RPMI8226 (cell line): ENCODE measurements at regions not wholly inside any gene's neighbourhood (a gene's known extent, or its start where the extent isn't known, plus 50 kb on each side); places are given as distances from the start of the nearest gene placed in this dataset.
A peak's percentile ranks its signal among the peaks of the same experiment; 100 is the strongest.
"Not testable (repeated sequence)": the region's sequence is repeated elsewhere in the genome, so short reads cannot be mapped to it uniquely, and the experiment has no call there.

ENCODE experiments used
- DNase-seq: peaks from one replicate; pipeline ENCODE4 v3.0.0-alpha.2; 2015

DNA sequence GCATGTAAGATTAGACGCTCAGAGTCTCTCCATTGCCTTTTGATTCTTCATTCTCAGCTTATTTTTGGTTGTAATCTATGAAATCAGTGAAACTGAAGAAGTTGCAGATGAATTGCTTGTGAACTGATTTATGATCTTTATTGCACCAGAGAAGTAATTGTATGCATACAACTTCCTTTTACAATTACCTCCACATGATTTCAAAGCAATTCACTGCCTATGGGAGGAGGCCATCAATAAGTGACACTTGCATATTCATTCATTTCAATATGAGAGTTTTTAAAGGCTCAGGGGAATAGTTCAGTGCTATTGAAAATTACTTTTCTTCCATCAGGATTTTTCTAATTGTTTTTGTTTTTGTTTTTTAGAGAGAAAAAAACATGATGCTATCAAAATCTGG is 222.3 kb downstream of the NKX6-1 start:
- no peak for DNase-seq

- DNase-seq, result no peak
Measured at GRCh38 chr4:84269536-84270044, 229.5 kb downstream of the NKX6-1 start.

- no peak for DNase-seq
Measured at GRCh38 chr4:84264652-84265051, 234.4 kb downstream of the NKX6-1 start.

- DNase-seq, result no peak
Measured at GRCh38 chr4:84263415-84263814, 235.7 kb downstream of the NKX6-1 start.

- no peak for DNase-seq
Measured at GRCh38 chr4:84260495-84260894, 238.6 kb downstream of the NKX6-1 start.

DNA sequence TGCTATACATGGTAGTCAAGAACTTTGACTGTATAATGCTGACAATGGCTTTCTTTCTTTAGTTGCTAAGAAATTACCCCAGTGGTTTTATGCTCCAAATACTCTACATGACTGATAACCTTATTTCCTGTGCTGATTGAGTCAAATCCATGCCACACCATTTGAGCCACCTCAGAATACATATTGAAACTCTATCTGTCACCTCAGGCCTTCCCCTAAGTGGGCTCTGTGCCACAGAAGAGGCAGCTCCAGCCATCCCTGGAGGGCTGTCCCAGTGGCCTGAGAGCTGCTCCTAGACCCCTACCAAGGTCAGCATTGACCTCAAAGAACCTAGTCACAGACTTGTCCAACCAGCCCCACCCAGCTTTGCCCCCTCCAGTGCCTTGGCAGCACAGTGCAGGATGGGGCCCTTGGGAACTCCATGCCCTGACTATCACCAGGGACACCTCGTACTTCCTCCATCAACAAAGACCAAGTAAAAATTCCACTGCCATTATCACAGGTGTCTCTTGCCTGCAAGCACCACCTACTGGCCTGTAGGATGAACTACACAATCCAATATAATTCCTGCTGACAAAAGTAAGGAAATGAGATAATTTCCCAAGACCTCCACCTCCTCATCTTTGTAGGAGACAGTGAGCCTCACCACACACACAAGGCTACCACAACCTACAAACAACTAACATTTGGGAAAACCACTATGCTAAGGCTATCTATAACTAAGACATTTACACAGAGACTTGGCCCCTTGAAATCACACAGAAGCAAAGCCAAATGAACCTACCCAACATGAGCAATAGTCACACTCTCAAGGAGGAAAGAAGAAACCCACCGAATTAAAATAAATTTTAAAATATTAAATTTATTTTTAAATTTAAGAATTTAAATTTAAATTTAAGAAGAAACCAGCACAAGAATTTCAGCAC is 239.9 kb downstream of the NKX6-1 start:
- DNase-seq, result peak; percentile 18

DNA sequence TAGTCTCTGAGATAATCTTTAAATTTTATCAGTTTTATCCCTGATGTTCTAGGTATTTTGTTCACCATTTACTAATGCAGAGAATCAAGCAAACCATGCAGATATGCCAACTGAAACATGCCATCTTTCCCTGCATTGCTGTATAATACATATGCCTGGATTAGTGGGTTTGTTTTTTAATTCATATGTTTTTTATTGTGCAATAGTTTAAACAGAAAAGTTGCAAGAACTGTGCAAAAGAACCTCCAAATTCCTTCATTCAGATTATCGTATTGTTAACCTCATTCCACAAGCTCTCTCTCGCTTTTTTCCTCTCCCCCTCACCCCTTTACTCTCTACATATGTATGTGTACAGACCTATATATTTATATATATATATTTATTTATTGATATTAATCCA is 244.6 kb downstream of the NKX6-1 start:
- no peak for DNase-seq

DNA sequence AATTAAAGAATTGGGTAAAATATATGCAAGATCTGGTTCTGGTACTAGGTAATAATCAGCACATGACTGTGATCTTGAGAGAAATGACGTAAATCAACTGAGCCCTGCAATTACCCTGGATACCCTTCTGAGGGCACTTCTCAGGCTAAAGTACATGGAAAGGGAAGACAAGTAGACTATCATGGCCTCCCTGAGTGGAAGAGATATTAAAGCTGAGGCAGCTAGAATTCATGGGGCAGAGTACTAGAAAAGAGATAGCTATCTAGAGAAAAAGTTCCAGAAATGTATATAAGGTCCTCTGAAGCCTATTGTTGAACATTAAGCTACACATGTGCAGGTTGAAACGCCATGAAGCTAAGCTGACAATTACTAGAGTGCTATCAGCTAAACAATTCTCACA is 249.6 kb downstream of the NKX6-1 start:
- DNase-seq, result no peak

DNA sequence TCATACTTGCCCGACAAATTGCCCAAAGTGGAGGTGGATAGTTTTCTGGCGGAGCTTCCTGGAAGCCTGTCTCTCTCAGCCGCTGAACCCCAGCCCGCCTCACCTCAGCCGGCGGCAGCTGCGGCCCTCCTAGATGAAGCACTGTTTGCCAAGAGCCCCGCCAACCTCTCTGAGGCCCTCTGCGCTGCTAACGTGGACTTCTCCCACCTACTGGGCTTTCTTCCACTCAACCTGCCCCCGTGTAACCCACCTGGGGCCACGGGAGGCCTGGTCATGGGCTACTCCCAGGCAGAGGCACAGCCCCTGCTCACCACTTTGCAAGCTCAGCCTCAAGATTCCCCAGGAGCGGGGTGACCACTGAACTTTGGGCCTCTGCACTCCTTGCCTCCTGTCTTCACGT is 254.1 kb downstream of the NKX6-1 start:
- DNase-seq, result not testable (repeated sequence)

DNA sequence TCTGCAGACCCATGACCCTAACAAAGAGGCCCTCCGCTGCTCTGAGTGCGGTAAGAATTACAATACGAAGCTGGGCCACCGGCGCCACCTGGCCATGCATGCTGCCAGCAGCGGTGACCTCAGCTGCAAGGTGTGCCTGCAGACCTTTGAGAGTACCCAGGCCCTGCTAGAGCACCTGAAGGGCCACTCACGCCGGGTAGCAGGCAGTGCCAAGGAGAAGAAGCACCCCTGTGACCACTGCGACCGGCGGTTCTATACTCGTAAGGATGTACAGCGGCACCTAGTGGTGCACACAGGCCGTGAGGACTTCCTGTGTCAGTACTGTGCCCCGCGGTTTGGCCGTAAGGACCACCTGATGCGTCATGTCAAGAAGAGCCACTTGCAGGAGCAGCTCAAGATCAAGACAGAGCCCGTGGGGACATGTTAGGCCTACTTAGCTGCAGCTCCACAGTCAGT is 254.7 kb downstream of the NKX6-1 start:
- DNase-seq, result not testable (repeated sequence)

DNA sequence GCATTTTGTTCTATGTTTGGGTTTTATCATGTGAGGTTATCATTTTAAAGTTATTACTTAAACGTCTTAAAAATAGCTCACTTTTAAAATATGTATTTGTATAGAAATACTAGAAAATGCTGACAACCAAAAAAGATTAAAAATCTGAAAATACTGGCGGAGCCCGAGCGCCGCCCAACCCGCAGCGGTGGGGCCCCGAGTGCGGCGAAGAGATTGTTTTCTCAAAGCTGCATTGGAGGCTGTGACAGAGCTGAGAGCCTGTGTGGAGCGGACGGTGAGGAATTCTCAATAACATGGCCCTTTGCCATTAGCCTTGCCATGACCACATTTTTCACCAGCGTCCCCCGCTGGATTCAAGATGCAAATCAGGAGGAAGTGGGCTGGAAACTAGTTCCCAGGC is 255.4 kb downstream of the NKX6-1 start:
- DNase-seq, result no peak

GRCh38 chr4:84239278-84239845 is 259.7 kb downstream of the NKX6-1 start:
- DNase-seq, result no peak

GRCh38 chr4:84238247-84239090 is 260.6 kb downstream of the NKX6-1 start:
- no peak for DNase-seq

DNA sequence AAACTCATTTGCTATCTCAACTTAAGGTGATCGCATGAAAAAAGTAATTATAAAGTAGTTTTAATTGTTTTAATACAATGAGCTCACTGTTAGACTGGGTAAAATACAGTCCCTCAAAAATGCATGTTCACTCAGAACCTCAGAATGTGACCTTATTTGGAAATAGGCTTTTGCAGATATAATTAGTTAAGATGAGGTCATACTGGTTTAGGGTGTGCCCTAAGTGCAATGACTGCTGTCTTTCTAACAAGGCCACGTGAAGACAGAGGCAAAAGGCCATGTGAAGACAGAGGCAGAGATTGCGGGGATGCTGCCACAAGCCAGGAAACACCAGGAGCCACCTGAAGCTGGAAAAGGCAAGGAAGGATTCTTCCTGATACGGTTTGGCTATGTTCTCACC is 262.1 kb downstream of the NKX6-1 start:
- no peak for DNase-seq

DNA sequence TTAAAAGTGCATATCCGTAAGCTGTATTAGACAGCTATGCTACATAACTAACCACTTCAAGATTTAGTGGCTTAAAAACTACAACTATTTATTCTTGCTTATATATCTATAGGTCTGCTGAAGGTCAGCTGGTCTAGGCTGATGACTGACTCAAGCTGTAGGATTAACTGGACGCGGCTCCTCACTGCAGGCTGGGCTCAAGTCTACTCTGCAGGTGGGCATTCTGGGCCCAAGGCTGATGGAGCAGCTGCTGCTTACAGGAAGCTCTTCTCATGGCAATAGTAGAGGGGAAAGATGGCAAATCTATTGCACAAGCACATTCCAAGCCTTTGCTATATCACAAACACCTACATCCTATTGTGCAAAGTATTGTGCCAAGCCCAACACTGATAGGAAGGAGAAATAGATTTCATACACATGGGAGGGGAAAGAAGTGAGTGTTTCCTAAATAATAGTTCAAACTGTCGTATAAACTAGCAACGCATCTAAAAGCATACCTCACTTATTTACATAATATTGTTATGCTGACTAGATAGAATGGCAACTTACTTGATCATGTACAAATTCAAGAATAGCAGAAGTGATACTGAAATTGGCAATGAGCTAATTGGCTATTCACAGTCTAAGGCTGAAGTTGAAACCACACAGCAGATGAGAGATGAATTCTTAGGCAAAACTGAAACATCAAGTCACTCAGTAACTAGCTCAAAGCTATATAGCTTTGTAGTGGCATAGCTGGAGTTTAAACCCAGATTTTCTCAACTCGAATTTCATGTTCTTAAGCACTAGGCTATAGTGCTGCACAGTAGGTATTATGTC is 263.8 kb downstream of the NKX6-1 start:
- DNase-seq, result peak; percentile 69

- no peak for DNase-seq
Measured at GRCh38 chr4:84232309-84233095, 266.6 kb downstream of the NKX6-1 start.

DNA sequence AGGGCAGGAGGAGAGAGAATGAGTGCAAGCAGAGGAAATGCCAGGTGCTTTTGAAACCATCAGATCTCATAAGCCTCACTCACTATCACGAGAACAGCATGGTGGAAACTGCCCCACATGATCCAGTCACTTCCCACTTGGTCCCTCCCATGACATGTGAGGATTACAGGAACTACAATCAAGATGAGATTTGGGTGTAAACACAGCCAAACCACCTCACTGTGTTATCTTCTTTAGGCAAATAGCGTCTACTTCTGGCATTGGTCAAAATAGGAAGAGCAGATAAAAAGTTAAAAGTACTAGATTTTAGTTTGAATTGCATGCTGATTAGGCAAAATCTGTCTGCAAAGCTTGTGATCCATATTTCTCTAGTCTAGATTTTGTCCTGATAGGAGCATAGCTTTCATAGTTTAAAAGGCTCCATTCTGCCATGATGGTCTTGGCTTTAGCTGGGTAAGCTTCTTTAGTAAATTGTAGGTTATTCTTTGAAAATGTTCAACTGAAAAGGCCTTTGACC is 267.5 kb downstream of the NKX6-1 start:
- no peak for DNase-seq

DNA sequence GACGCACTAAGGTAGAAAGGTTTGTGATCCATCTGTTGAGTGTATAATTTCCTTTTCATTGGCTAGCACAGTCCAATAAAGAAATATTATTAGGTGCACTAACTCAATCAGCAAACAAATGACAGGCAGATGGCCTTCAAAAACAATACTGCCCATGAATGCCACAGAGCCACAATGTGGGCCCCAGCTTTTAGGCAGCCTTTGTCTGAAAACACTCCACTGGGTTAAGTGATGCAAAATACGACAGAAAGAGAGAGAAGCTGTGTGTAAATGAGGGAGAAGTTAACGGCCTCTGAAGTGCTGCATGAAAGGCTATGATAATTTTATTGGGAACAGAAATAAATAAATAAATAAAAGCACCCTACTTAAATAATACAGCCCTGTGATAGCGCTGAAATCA is 274.6 kb downstream of the NKX6-1 start:
- DNase-seq, result no peak

- no peak for DNase-seq
Measured at GRCh38 chr4:84221704-84222103, 277.4 kb downstream of the NKX6-1 start.

DNA sequence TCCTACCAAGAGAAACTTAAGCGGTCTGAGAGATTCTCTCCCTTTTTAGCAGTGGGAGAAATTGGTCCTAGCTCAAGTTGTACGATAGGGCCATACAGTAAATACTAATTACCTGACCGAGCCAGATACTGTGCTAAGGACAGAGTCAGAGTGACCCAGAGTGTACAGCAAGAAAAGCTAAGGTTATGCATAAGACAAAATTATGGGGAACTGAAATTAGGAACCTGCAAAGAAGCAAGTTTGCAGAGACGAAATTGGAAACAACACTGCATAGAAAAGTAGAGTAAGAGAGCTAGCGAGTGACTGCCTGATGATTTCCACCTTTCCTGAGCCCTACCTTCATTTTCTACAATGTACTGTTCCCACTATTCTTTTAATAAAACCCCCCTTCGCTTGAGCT is 278.1 kb downstream of the NKX6-1 start:
- peak; percentile 61 for DNase-seq

DNA sequence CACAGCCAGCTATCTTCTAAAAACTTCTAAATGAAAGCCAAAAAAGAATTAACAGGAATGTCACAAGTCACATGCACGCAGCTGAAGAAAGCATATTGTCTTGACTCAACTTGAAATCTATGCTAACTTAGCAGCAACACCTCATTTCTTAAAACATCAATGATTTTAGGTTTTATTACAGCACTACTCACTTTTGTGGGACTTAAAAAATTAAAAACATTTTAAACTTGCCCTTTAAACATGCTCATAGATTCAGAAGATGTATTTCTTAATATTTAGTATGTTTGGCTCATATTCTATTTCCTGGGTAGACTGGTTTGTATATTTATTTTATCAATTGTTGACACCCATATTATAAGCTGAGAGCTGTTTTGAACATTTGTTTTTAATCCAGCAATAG is 279.4 kb downstream of the NKX6-1 start:
- no peak for DNase-seq
